GM23338 (cell line): ENCODE measurements at regions not wholly inside any gene's neighbourhood (a gene's known extent, or its start where the extent isn't known, plus 50 kb on each side); places are given as distances from the start of the nearest gene placed in this dataset.

Source experiments
- CREB1 ChIP-seq: fragments of 250-450 bp; sonication (Bioruptor Pico); IDR thresholded peaks from 2 replicates; pipeline ENCODE4 v1.5.0; 2020; ENCODE audit warnings: low read depth, mild to moderate bottlenecking, moderate library complexity
- CTCF ChIP-seq, 2 experiments: fragments of 200-600 bp in 1 of 2; sonication (generic) in 1 of 2; conservative IDR thresholded peaks; 2 replicates each; pipeline versions ENCODE4 v1.5.1 to v1.6.1; 2016 to 2017; ENCODE audit warnings: antibody characterized with exemption in 2 of 2, low read depth in 2 of 2, mild to moderate bottlenecking in 2 of 2, moderate library complexity in 1 of 2
- ETS1 ChIP-seq: IDR thresholded peaks from 2 replicates; pipeline ENCODE4 v1.6.1; 2016; ENCODE audit warnings: antibody characterized with exemption
- EZH2 ChIP-seq: fragments of 200-600 bp; sonication (generic); IDR thresholded peaks from one replicate; pipeline ENCODE4 v1.8.0; 2017; ENCODE audit warnings: antibody characterized with exemption, mild to moderate bottlenecking, low read depth; ENCODE audit not compliant: unreplicated experiment
- EZH2phosphoT487 ChIP-seq: fragments of 200-600 bp; sonication (generic); IDR thresholded peaks from one replicate; pipeline ENCODE4 v1.8.1; 2018; ENCODE audit warnings: antibody characterized with exemption; ENCODE audit not compliant: unreplicated experiment
- JUNB ChIP-seq: IDR thresholded peaks from one replicate; pipeline ENCODE4 v1.6.1; 2016; ENCODE audit warnings: antibody characterized with exemption; ENCODE audit not compliant: unreplicated experiment
- POLR2AphosphoS5 ChIP-seq: IDR thresholded peaks from 2 replicates; pipeline ENCODE4 v1.6.1; 2016; ENCODE audit warnings: antibody characterized with exemption, low read depth
- REST ChIP-seq: IDR thresholded peaks from one replicate; pipeline ENCODE4 v1.6.1; 2018; ENCODE audit warnings: antibody characterized with exemption; ENCODE audit not compliant: unreplicated experiment
- STAT1 ChIP-seq: IDR thresholded peaks from one replicate; pipeline ENCODE4 v1.6.1; 2016; ENCODE audit warnings: antibody characterized with exemption; ENCODE audit not compliant: unreplicated experiment
- ZNF114 ChIP-seq: fragments of 250-450 bp; sonication (Bioruptor Pico); IDR thresholded peaks from 2 replicates; pipeline ENCODE4 v1.5.0; 2020; ENCODE audit warnings: mild to moderate bottlenecking, moderate library complexity
- ZNF331 ChIP-seq: fragments of 250-450 bp; sonication (Bioruptor Pico); IDR thresholded peaks from 2 replicates; pipeline ENCODE4 v1.5.0; 2020; ENCODE audit warnings: low read depth, mild to moderate bottlenecking, moderate library complexity
- ZNF462 ChIP-seq: fragments of 250-450 bp; sonication (Bioruptor Pico); IDR thresholded peaks from 2 replicates; pipeline ENCODE4 v1.5.0; 2020; ENCODE audit warnings: mild to moderate bottlenecking, moderate library complexity

GRCh38 chr14:26163761-26164160 is 434.1 kb downstream of the NOVA1 start:
- peak; percentile 63 to 66 for TF ChIP-seq CTCF (conservative IDR thresholded peaks at IDR 0.05; ENCODE audit: low read depth in 2 of 2)
- no peak for TF ChIP-seq EZH2phosphoT487
- TF ChIP-seq POLR2AphosphoS5 = no peak
- TF ChIP-seq EZH2 = no peak
- TF ChIP-seq REST = no peak
- no peak for TF ChIP-seq CREB1 (CRISPR knock-in tag)
- TF ChIP-seq JUNB = no peak
- TF ChIP-seq ZNF331 (CRISPR knock-in tag) = no peak
- TF ChIP-seq STAT1 = no peak
- TF ChIP-seq ZNF114 = no peak
- no peak for TF ChIP-seq ETS1
- TF ChIP-seq ZNF462 = no peak
